HepG2 (cell line): ENCODE measurements at regions not wholly inside any gene's neighbourhood (a gene's known extent, or its start where the extent isn't known, plus 50 kb on each side); places are given as distances from the start of the nearest gene placed in this dataset.

Source experiments
- ARID4A ChIP-seq: sonication (generic); formaldehyde crosslinking; IDR thresholded peaks from 2 replicates; pipeline ENCODE4 v1.5.0; 2020; ENCODE audit warnings: mild to moderate bottlenecking, missing genetic modification reagents, borderline replicate concordance
- ATF5 ChIP-seq: sonication (generic); formaldehyde crosslinking; IDR thresholded peaks from 2 replicates; pipeline ENCODE4 v1.4.0; 2020; ENCODE audit warnings: mild to moderate bottlenecking, low read depth, missing genetic modification reagents
- CC2D1A ChIP-seq: sonication (generic); formaldehyde crosslinking; IDR thresholded peaks from 2 replicates; pipeline ENCODE4 v1.8.1; 2023; ENCODE audit warnings: mild to moderate bottlenecking, missing genetic modification reagents
- CHD2 ChIP-seq: IDR thresholded peaks from 2 replicates; pipeline ENCODE4 v1.6.1; 2011; ENCODE audit warnings: low read depth, low read length, improper control_type of control experiment
- CTCF ChIP-seq: sonication (generic); formaldehyde crosslinking; IDR thresholded peaks from 2 replicates; pipeline ENCODE4 v1.5.0; 2020; ENCODE audit warnings: mild to moderate bottlenecking, missing genetic modification reagents, moderate library complexity
- GTF3A ChIP-seq: sonication (generic); formaldehyde crosslinking; conservative IDR thresholded peaks from 2 replicates; pipeline ENCODE4 v1.4.0; 2020; ENCODE audit warnings: mild to moderate bottlenecking, missing genetic modification reagents
- ZBTB14 ChIP-seq: sonication (generic); formaldehyde crosslinking; IDR thresholded peaks from 2 replicates; pipeline ENCODE4 v1.4.0; 2020; ENCODE audit warnings: missing genetic modification reagents
- ZNF180 ChIP-seq: sonication (generic); formaldehyde crosslinking; IDR thresholded peaks from 2 replicates; pipeline ENCODE4 v1.4.0; 2020; ENCODE audit warnings: low read depth, missing genetic modification reagents, borderline replicate concordance
- ZNF263 ChIP-seq: sonication (generic); formaldehyde crosslinking; IDR thresholded peaks from 2 replicates; pipeline ENCODE4 v1.4.0; 2020; ENCODE audit warnings: missing genetic modification reagents
- ZNF619 ChIP-seq: sonication (generic); formaldehyde crosslinking; IDR thresholded peaks from 2 replicates; pipeline ENCODE4 v1.4.0; 2020; ENCODE audit warnings: mild to moderate bottlenecking, missing genetic modification reagents

- TF ChIP-seq CHD2 (no peak), CTCF (CRISPR knock-in tag) (no peak), GTF3A (no peak), ZNF619 (CRISPR knock-in tag) (no peak), CC2D1A (CRISPR knock-in tag) (no peak), ZBTB14 (no peak), ZNF263 (CRISPR knock-in tag) (no peak), ARID4A (no peak), ATF5 (no peak), ZNF180 (CRISPR knock-in tag) (no peak)
Measured at GRCh38 chr5:92713826-92714225, 867.2 kb downstream of the NR2F1-AS1 start.
